ENCODE measurements at regions not wholly inside any gene's neighbourhood (a gene's known extent, or its start where the extent isn't known, plus 50 kb on each side); places are given as distances from the start of the nearest gene placed in this dataset.

DNA sequence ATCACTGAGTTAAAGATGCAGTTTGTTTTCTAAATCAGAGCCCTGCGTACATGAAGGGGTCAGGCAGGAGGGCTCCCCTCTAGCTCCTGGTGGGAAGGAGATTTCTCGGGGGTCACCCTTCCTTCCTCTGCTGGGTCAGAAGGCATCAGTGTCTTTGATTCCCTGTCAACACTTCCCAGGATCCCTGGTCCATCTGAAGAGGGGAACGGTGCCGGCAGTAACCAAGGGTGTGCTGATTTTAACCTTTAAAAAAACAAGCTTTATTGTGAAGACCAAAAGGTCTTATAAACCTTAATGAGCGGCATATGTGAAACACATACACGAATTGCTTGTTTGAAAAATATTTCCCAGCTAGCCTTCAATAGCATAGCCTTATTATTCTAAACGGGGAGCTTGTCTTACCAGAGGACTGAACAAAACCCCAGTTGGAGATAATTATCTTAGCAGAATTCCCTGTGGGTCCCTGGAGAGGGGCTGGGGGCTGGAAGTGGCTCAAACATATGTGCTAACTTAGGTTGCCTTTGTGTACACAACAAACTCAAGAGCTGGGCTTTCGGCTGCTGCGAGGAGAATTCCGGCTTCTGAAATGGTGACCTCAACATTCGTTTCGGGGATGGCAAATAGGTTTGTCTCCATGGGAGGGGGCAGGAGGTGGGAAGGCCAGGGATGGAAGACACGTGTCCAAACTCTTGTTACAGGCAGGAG is 114.9 kb upstream of the MYCN start:
- no peaks in the 10 kb centered on the region for H3K4me1 Mint-ChIP-seq (ENCODE audit: low read depth, unreplicated experiment)
- no peak overlapping the region for H3K27ac Mint-ChIP-seq (ENCODE audit: unreplicated experiment)
- peaks cover 12% of the 10 kb centered on the region for H3K27me3 Mint-ChIP-seq (ENCODE audit: unreplicated experiment)
- CTCF ChIA-PET: no interaction called here
- no peaks in the 10 kb centered on the region for H3K9me3 Mint-ChIP-seq (ENCODE audit: low read depth, unreplicated experiment)
- no peaks in the 10 kb centered on the region for H3K36me3 Mint-ChIP-seq (ENCODE audit: insufficient read depth, unreplicated experiment)
- no peak overlapping the region for H3K4me3 Mint-ChIP-seq (ENCODE audit: low read depth, unreplicated experiment)
- TF ChIP-seq, protein P1, sequence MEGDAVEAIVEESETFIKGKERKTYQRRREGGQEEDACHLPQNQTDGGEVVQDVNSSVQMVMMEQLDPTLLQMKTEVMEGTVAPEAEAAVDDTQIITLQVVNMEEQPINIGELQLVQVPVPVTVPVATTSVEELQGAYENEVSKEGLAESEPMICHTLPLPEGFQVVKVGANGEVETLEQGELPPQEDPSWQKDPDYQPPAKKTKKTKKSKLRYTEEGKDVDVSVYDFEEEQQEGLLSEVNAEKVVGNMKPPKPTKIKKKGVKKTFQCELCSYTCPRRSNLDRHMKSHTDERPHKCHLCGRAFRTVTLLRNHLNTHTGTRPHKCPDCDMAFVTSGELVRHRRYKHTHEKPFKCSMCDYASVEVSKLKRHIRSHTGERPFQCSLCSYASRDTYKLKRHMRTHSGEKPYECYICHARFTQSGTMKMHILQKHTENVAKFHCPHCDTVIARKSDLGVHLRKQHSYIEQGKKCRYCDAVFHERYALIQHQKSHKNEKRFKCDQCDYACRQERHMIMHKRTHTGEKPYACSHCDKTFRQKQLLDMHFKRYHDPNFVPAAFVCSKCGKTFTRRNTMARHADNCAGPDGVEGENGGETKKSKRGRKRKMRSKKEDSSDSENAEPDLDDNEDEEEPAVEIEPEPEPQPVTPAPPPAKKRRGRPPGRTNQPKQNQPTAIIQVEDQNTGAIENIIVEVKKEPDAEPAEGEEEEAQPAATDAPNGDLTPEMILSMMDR (IDR thresholded peaks at IDR 0.05; ENCODE audit: unreplicated experiment): no peak
- intact Hi-C loops (cut with micrococcal nuclease; ENCODE audit: unreplicated experiment): no loop called here
- BruUV-seq (replicated peaks): no TSS peak
- no peak for DNase-seq

DNA sequence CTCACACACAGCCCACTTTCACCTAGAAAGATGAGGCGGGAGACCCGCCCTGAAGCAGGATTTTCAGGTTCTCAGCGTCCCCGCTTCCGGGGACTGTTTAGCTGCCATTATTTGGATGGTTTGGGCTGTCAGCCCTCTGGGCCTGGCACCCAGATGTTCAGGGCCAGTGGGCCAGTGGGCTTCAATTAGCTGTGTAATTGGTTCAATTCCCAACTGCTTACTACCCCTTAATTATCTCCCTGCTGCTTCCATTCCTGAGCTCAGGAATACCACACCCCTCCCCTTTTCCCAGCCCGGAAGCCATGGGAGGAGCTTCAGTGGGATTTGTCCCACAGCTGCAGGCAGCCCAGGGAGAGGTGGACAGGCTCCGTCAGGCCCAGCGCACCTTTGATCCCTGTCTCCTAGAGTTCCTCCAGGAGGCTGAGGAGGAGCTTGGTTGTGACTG is 114.1 kb upstream of the MYCN start:
- intact Hi-C loops (cut with micrococcal nuclease; ENCODE audit: unreplicated experiment): no loop called here
- H3K4me1 Mint-ChIP-seq (ENCODE audit: low read depth, unreplicated experiment): no peaks in the 10 kb centered on the region
- TF ChIP-seq, protein P1 (IDR thresholded peaks at IDR 0.05; ENCODE audit: unreplicated experiment): no peak
- H3K4me3 Mint-ChIP-seq (ENCODE audit: low read depth, unreplicated experiment): no peak overlapping the region
- H3K9me3 Mint-ChIP-seq (ENCODE audit: low read depth, unreplicated experiment): no peaks in the 10 kb centered on the region
- no TSS peak for BruUV-seq (replicated peaks)
- no peaks in the 10 kb centered on the region for H3K36me3 Mint-ChIP-seq (ENCODE audit: insufficient read depth, unreplicated experiment)
- H3K27me3 Mint-ChIP-seq (ENCODE audit: unreplicated experiment): peaks cover 12% of the 10 kb centered on the region
- no peak overlapping the region for H3K27ac Mint-ChIP-seq (ENCODE audit: unreplicated experiment)
- no peak for DNase-seq
- CTCF ChIA-PET: no interaction called here

DNA sequence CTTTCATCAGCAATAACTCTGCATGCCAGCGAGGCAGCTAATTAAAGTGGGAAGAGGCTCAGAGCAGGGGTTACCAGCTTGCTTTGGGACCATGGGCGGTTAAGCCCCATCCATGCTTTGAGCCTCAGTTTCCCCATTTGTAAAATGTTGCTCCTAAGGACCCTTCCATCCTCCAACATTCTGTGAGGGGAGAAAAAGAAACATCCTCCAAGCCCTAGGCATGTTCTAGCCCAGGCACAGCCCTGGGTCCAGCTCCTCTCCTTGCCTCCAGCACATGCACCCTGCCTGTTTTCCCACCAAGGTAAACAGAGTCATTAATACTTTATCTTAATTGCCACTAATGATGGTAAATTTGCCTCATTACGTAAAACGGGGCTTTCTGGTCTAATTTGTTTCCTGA is 113.3 kb upstream of the MYCN start:
- no peak for DNase-seq
- H3K36me3 Mint-ChIP-seq (ENCODE audit: insufficient read depth, unreplicated experiment): no peaks in the 10 kb centered on the region
- intact Hi-C loops (cut with micrococcal nuclease; ENCODE audit: unreplicated experiment): no loop called here
- H3K27ac Mint-ChIP-seq (ENCODE audit: unreplicated experiment): no peak overlapping the region
- H3K4me3 Mint-ChIP-seq (ENCODE audit: low read depth, unreplicated experiment): no peak overlapping the region
- peaks cover 12% of the 10 kb centered on the region for H3K27me3 Mint-ChIP-seq (ENCODE audit: unreplicated experiment)
- TF ChIP-seq, protein P1 (IDR thresholded peaks at IDR 0.05; ENCODE audit: unreplicated experiment): no peak
- no peaks in the 10 kb centered on the region for H3K9me3 Mint-ChIP-seq (ENCODE audit: low read depth, unreplicated experiment)
- H3K4me1 Mint-ChIP-seq (ENCODE audit: low read depth, unreplicated experiment): no peaks in the 10 kb centered on the region
- BruUV-seq (replicated peaks): no TSS peak
- CTCF ChIA-PET: interaction anchor here (0.6 kb wide), 1 partner anchor 183 kb away, joined by 7 read pairs; no protein-coding TSS in a partner anchor

DNA sequence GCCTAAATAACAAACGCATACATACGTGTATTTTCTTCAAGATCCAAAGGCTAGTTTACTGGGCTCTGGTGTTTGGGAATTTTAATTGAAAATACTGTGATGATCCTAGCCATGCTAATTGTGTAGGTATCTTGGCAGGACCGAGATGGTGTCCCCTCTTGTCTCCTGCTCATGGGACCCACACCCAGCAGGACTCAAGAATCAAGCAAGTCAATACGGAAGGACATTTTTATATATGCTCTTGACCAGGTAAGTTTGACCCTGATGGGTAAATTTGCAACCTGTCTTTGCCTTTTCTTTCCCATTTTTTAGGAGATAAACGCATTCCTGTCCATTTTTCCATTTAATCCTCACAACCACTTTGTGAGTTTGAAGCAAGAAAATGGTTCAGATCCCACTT is 111.8 kb upstream of the MYCN start:
- Mint-ChIP-seq H3K4me3 (ENCODE audit: low read depth, unreplicated experiment) (no peak overlapping the region), H3K27me3 (ENCODE audit: unreplicated experiment) (peaks cover 12% of the 10 kb centered on the region), H3K36me3 (ENCODE audit: insufficient read depth, unreplicated experiment) (no peaks in the 10 kb centered on the region), H3K4me1 (ENCODE audit: low read depth, unreplicated experiment) (no peaks in the 10 kb centered on the region), H3K9me3 (ENCODE audit: low read depth, unreplicated experiment) (no peaks in the 10 kb centered on the region), H3K27ac (ENCODE audit: unreplicated experiment) (no peak overlapping the region)
- intact Hi-C loops (cut with micrococcal nuclease; ENCODE audit: unreplicated experiment): no loop called here
- CTCF ChIA-PET: no interaction called here
- BruUV-seq (replicated peaks): no TSS peak
- DNase-seq: no peak
- TF ChIP-seq, protein P1 (IDR thresholded peaks at IDR 0.05; ENCODE audit: unreplicated experiment): no peak

Data from Calu3 (cell line).